GM12891 (cell line): ENCODE measurements at regions not wholly inside any gene's neighbourhood (a gene's known extent, or its start where the extent isn't known, plus 50 kb on each side); places are given as distances from the start of the nearest gene placed in this dataset.

Experiments
- POU2F2 ChIP-seq: IDR thresholded peaks from 2 replicates; pipeline ENCODE4 v1.6.1; 2011; ENCODE audit warnings: low read depth, mild to moderate bottlenecking, control low read depth, low read length, moderate library complexity
- TAF1 ChIP-seq: IDR thresholded peaks from 2 replicates; pipeline ENCODE4 v1.6.1; 2011; ENCODE audit warnings: low read depth, low read length, control low read depth

- TF ChIP-seq TAF1 (no peak), POU2F2 (no peak)
Measured at GRCh38 chr12:69057742-69058141, 124.8 kb upstream of the CPM start.
